Thyroid gland (tissue), 4 donors: ENCODE measurements at regions not wholly inside any gene's neighbourhood (a gene's known extent, or its start where the extent isn't known, plus 50 kb on each side); places are given as distances from the start of the nearest gene placed in this dataset.

ENCODE experiments used
- CTCF ChIP-seq, 6 experiments: fragments of 200-600 bp in 3 of 6; fragments of 450-650 bp in 3 of 6; sonication (generic) in 3 of 6; IDR thresholded peaks; one replicate each; pipeline ENCODE4 v1.5.1; 2016 to 2019; ENCODE audit warnings: antibody characterized with exemption in 6 of 6, mild to moderate bottlenecking in 2 of 6, inconsistent platforms in 1 of 6, moderate library complexity in 1 of 6
- POLR2A ChIP-seq, 2 donors: fragments of 450-650 bp; IDR thresholded peaks; one replicate each; pipeline ENCODE4 v1.6.1; 2017; ENCODE audit warnings: antibody characterized with exemption in 2 of 2, mild to moderate bottlenecking in 2 of 2, moderate library complexity in 1 of 2

- TF ChIP-seq POLR2A (IDR thresholded peaks at IDR 0.05) (no peak), CTCF (IDR thresholded peaks at IDR 0.05) (no peak)
Observed at GRCh38 chr21:28250946-28251345, 741.7 kb downstream of the LTN1 start.
